ENCODE measurements at regions not wholly inside any gene's neighbourhood (a gene's known extent, or its start where the extent isn't known, plus 50 kb on each side); places are given as distances from the start of the nearest gene placed in this dataset.

DNA sequence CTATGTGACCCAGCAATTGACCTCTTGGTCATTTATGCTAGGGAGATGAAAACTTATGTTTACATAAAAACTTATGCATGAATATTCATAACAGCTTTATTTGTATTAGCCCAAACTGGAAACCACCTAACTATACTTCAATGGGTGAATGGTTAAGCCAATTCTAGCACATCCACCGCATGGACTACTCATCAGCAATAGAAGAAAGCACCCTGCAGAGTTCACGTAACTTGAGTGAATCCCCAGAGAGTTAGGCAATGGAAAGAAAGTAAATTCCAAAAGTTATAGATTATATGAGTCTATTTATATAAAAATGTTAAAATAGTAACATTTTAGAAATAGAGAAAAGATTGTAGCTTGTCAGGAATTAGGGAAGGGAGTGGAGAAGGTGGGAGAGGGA, 60.2 kb upstream of the NRG3 start:
- H3K4me1 ChIP-seq (ENCODE audit: insufficient read depth, low read length, poor library complexity, severe bottlenecking), result no peaks in the 10 kb centered on the region
- no peak for DNase-seq (ENCODE audit: low spot score)
- H3K9me3 ChIP-seq (ENCODE audit: low read depth, low read length, poor library complexity, severe bottlenecking), result peaks cover 20% of the 10 kb centered on the region
- ChIA-PET POLR2A (ENCODE audit: low non-redundant PET) (no interaction called here), CTCF (no interaction called here)
- H3K27ac ChIP-seq (ENCODE audit: low read depth, low read length, poor library complexity, severe bottlenecking), result no peak overlapping the region
- BruUV-seq (replicated peaks), result no TSS peak
- H3K36me3 ChIP-seq (ENCODE audit: insufficient read depth, low read length, poor library complexity, severe bottlenecking), result no peaks in the 10 kb centered on the region
- no peak overlapping the region for H3K4me3 ChIP-seq (ENCODE audit: low read depth, low read length, poor library complexity, severe bottlenecking)
- no peaks in the 10 kb centered on the region for H3K27me3 ChIP-seq (replicated peaks; ENCODE audit: insufficient read depth, low read depth, low read length, poor library complexity)
- intact Hi-C loops (cut with micrococcal nuclease; ENCODE audit: unreplicated experiment), result no loop called here
- no peak for TF ChIP-seq EZH2 (IDR thresholded peaks at IDR 0.05; ENCODE audit: borderline replicate concordance, low read depth, low read length, poor library complexity, severe bottlenecking)
- no peak for TF ChIP-seq CTCF (conservative IDR thresholded peaks at IDR 0.05; ENCODE audit: low read depth, low read length)

DNA sequence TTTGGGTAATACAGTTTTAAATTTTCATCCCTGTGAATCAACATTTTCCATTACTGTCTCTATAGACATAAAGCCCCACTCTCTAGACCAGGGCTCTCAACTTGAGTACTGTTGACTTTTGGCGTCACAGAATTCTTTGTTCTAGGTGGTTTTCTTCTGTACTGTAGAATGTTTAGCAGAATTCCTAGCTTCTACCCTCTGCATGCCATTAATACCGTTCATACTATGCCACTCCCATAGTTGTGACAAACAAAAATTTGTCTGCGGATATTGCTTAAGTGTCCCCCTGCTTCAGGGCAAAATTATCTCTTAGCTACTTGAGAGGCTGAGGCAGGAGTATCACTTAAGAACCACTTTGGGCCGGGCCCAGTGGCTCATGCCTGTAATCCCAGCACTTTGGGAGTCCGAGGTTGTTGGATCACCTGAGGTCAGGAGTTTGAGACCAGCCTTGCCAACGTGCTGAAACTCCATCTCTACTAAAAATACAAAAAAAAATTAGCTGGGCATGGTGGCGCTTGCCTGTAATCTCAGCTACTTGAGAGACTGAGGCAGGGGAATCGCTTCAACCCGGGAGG, 57.3 kb upstream of the NRG3 start:
- no TSS peak for BruUV-seq (replicated peaks)
- no peak for DNase-seq (ENCODE audit: low spot score)
- ChIA-PET POLR2A (ENCODE audit: low non-redundant PET) (no interaction called here), CTCF (no interaction called here)
- H3K4me3 ChIP-seq (ENCODE audit: low read depth, low read length, poor library complexity, severe bottlenecking), result no peak overlapping the region
- no peaks in the 10 kb centered on the region for H3K36me3 ChIP-seq (ENCODE audit: insufficient read depth, low read length, poor library complexity, severe bottlenecking)
- TF ChIP-seq EZH2 (IDR thresholded peaks at IDR 0.05; ENCODE audit: borderline replicate concordance, low read depth, low read length, poor library complexity, severe bottlenecking) (no peak), CTCF (conservative IDR thresholded peaks at IDR 0.05; ENCODE audit: low read depth, low read length) (no peak)
- peaks cover 17% of the 10 kb centered on the region for H3K9me3 ChIP-seq (ENCODE audit: low read depth, low read length, poor library complexity, severe bottlenecking)
- no peaks in the 10 kb centered on the region for H3K27me3 ChIP-seq (replicated peaks; ENCODE audit: insufficient read depth, low read depth, low read length, poor library complexity)
- intact Hi-C loops (cut with micrococcal nuclease; ENCODE audit: unreplicated experiment), result no loop called here
- H3K4me1 ChIP-seq (ENCODE audit: insufficient read depth, low read length, poor library complexity, severe bottlenecking), result no peaks in the 10 kb centered on the region
- no peak overlapping the region for H3K27ac ChIP-seq (ENCODE audit: low read depth, low read length, poor library complexity, severe bottlenecking)

DNA sequence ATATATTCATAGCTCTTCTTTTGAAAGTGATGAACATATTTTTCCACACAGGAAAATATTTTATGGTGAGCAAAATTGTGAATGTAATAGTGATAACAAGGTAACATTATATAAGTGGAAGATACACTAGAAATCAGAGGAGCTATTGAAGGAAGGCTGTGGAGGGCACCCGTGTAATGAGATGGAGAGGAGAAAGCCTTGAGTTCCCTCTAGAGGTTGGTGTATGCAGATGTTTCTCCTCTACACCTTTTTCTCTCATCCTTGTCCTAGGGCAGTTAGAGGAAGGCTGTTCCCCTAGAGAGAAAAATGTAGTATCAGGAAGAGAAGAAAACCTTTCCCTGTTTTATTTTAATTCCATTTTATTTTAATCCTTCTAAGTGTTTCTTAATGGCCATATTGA, 54.6 kb upstream of the NRG3 start:
- Histone ChIP-seq H3K27me3 (replicated peaks; ENCODE audit: insufficient read depth, low read depth, low read length, poor library complexity) (no peaks in the 10 kb centered on the region), H3K36me3 (ENCODE audit: insufficient read depth, low read length, poor library complexity, severe bottlenecking) (no peaks in the 10 kb centered on the region), H3K4me3 (ENCODE audit: low read depth, low read length, poor library complexity, severe bottlenecking) (no peak overlapping the region), H3K27ac (ENCODE audit: low read depth, low read length, poor library complexity, severe bottlenecking) (no peak overlapping the region), H3K9me3 (ENCODE audit: low read depth, low read length, poor library complexity, severe bottlenecking) (peaks cover 11% of the 10 kb centered on the region), H3K4me1 (ENCODE audit: insufficient read depth, low read length, poor library complexity, severe bottlenecking) (no peaks in the 10 kb centered on the region)
- intact Hi-C loops (cut with micrococcal nuclease; ENCODE audit: unreplicated experiment), result no loop called here
- ChIA-PET POLR2A (ENCODE audit: low non-redundant PET) (no interaction called here), CTCF (no interaction called here)
- TF ChIP-seq CTCF (conservative IDR thresholded peaks at IDR 0.05; ENCODE audit: low read depth, low read length), result no peak
- no TSS peak for BruUV-seq (replicated peaks)
- no peak for DNase-seq (ENCODE audit: low spot score)

Data from A673 (cell line).